Heart left ventricle (tissue), 13 donors: ENCODE measurements at regions not wholly inside any gene's neighbourhood (a gene's known extent, or its start where the extent isn't known, plus 50 kb on each side); places are given as distances from the start of the nearest gene placed in this dataset.

Experiments
- CTCF ChIP-seq, 12 donors: fragments of 200-600 bp; sonication (generic) in 4 of 12; IDR thresholded peaks; one replicate each; pipeline versions ENCODE4 v1.5.0 to v1.8.0; 2018 to 2022; ENCODE audit warnings: antibody characterized with exemption in 12 of 12, mild to moderate bottlenecking in 5 of 12
- POLR2A ChIP-seq, 2 donors: fragments of 450-650 bp; IDR thresholded peaks; one replicate each; pipeline ENCODE4 v1.6.1; 2017; ENCODE audit warnings: antibody characterized with exemption in 2 of 2, mild to moderate bottlenecking in 2 of 2, moderate library complexity in 2 of 2
- donor health status: ischemic (EF 13 %, LVEDD 7.1; RV severe dilation, severe dysfunction).
- donor health status: DM: no; HTN: yes; CAD: no.
- donor health status: DM: no; HTN: no; CAD: no.
- donor health status: ischemic (EF 25% LVEDD 6.9; RV normal size, moderate dysfunction).
- donor health status: ischemic (EF 25% LVEDD 5.7; RV mildly dilated, moderate dysfunction).
- donor health status: ischemic (EF 35%, LVEDD 5.7; RV mildly dilated, moderate dysfunction).
- donor health status: nonischemic (EF 11% LVEDD 7.7; RV severe dilation, severe dysfunction).
- donor health status: DM: yes; HTN: yes; CAD: no.
- donor health status: PGD.
- donor health status: ischemic (EF 29% LVEDD 5.4; RV normal size, mild dysfunction).
- donor health status: nonischemic (EF 23%, LVEDD 6.1; RV moderate dilation, normal function).

DNA sequence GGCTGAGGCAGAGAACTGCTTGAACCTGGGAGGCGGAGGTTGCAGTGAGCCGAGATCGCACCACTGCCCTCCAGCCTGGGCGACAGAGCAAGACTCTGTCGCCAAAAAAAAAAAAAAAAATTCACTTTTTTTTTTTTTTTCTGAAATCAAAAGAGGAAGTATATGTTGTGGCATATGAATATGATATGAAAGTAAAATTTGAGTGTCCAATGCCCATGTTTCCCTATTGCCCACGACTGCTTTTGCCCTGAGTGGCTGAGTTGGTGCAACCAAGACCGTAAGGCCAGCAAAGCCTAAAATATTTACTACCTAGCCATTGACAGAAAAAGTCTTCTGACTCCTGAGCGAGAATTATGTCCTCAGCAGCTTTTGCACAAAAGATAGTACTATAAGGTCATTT is 101.7 kb upstream of the PARP11 start:
- TF ChIP-seq CTCF (IDR thresholded peaks at IDR 0.05) (no peak), POLR2A (IDR thresholded peaks at IDR 0.05) (no peak)
